NCI-H187 (cell line): ENCODE measurements at regions not wholly inside any gene's neighbourhood (a gene's known extent, or its start where the extent isn't known, plus 50 kb on each side); places are given as distances from the start of the nearest gene placed in this dataset.

ENCODE experiments used
- DNase-seq, 2 experiments: peaks; one replicate each; lab custom pipeline; 2025; lab: John Stamatoyannopoulos, UW

GRCh38 chr13:21318891-21319532 is 140.1 kb downstream of the ZDHHC20 start:
- no peak for DNase-seq

GRCh38 chr13:21319869-21320641 is 139.0 kb downstream of the ZDHHC20 start:
- DNase-seq = no peak

DNA sequence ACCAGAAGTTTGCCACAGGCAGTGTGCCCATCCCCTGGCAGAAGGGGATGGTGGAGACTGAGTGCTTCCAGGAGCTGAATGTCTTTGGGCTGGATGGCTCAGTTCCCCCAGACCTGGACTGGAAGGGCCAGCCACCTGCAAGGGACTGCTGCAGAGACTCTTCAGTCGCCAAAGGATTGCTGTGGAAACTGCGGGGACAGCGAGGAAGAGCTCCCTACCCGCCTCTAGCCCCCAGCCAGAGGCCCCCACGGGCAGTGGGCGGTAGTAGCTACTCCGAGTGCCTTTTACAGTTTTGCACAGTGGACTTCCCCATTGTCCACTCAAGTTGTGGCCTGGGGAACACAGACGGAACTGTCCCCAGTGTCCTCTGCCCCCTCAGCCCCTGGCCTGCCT is 138.5 kb downstream of the ZDHHC20 start:
- DNase-seq = no peak

DNA sequence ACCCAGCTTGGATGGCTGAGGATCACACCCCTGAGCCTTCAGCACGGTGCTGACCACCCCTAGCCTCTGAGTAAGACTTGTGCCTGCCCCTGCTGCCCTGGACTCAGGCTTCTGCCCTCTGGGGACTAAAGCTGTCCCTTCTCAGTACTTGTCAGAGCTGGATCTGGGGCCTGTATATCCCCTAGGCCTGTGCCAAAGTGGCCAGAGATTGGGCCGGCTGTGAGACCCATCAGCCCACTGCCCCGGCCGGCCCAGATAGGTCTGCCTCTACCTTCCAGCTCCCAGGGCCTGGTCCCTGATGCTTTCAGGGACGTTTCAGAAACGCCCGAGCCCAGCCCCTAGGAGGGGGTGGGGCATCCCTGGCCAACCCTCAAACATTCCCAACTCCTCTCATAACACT is 137.8 kb downstream of the ZDHHC20 start:
- DNase-seq = no peak

DNA sequence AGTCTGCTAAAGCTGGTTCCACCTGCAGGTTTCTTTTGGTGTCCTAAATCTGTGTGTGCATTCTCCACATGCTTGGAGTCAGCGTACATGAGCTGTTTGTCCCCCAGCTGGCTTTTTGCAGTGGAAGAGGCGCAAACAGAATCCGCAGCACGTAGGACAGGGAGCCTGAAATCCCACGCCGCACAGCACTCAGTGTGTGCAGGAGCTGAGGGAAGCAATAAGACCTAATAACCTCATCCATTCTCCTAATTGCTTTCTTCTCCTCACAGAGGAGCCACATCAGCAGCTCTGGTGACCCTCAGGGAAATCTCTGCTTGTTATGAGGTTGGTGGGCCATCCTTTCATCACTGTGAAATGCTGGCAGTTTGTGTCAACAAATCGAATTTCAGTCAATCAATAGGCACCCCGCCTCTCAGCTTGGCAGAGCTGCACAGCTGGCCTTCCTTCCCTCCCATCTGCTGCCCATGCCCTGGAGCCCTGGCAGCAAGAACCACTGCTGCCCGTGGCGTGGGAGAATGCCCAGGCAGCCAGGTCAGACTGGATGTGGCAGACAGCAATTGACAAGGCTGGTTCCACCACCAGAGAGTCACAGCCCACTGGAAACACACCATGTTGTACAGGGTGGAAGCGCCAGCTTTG is 136.7 kb downstream of the ZDHHC20 start:
- no peak for DNase-seq
